GM19455 (cell line): ENCODE measurements at regions not wholly inside any gene's neighbourhood (a gene's known extent, or its start where the extent isn't known, plus 50 kb on each side); places are given as distances from the start of the nearest gene placed in this dataset.

Experiments
- ATAC-seq: cut with Tn5 transposase; IDR thresholded peaks from one replicate; pipeline ENCODE4 v1.9.1; 2021; ENCODE audit not compliant: unreplicated experiment

DNA sequence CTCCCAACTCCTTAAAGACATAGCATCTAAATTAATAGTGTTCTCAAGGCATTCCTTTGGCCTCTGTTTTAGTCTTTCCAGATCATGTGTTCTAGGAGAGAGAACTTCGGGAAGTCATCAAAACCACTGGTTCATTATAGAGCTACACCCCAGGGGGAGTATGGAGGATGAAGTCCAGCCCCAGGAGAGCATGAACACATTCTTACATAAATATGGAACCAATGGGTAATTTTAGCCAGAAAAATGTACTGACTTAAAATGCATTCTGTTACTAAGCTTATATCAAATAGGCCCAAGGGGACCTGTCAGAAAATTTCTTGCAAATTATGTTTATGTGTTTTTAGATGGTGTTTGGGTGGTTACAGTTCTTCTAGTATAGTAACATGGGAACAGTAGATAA is 165.2 kb downstream of the NTMT2 start:
- no peak for ATAC-seq

- no peak for ATAC-seq
Measured at GRCh38 chr1:170313306-170313705, 167.5 kb downstream of the NTMT2 start.

DNA sequence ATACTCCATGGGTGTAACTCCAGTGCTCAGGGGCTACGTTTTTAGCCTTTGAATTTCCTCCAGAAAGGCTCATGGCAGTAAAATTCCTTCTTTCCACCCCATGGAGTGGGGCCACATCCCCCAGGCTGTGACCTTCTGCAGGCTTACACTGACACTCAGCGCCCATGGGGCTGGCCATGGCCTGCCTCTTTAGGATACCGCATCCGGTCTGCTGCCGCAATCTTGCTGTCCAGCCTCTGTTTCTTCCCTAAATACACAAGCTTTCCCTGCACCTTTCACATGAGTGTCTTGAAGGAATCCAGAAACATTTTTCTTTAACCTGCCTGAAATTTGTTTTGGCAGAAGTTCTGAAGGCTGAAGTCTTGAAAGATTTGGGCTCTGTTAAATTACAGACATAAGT is 170.5 kb downstream of the NTMT2 start:
- no peak for ATAC-seq

GRCh38 chr1:170318141-170318540 is 172.4 kb downstream of the NTMT2 start:
- ATAC-seq, result no peak

DNA sequence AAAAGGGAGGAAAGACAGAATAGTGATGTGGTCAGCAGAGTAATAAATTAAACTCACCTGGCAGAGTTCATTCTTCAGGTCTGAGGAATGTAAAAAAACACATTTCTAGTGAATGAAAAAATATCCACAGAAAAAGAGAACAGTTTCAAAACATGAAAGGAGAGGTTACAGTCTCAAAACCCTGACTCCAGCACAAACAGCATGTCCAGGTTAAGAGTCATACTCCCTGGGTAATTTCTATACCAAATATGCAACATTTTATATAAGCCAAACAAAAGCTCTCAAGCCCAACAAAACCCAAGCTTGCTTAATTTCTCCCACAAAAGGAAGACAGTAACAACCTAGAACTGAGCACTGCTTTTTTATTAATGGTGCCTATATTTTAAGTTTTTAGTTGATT is 173.0 kb downstream of the NTMT2 start:
- ATAC-seq, result no peak

DNA sequence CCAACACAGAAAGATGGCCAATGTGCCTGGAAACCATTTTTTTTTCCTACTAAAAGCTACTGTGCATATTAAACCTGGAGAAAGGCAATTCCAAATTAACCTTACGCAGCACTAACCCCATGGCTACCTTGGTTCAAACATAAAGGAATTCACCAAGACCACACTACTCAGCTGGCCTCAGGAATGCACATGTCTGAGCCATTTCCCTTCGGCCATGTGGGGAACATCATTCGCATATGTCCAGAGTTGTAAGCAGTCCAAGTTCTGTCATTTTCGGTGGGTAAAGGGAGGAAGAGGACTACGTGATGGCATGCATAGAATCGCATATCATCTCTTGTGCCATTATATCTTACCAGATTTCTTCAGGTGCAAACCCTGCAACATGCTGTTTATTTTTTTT is 175.4 kb downstream of the NTMT2 start:
- ATAC-seq, result no peak

- ATAC-seq, result no peak
Measured at GRCh38 chr1:170326186-170326585, 180.4 kb downstream of the NTMT2 start.

DNA sequence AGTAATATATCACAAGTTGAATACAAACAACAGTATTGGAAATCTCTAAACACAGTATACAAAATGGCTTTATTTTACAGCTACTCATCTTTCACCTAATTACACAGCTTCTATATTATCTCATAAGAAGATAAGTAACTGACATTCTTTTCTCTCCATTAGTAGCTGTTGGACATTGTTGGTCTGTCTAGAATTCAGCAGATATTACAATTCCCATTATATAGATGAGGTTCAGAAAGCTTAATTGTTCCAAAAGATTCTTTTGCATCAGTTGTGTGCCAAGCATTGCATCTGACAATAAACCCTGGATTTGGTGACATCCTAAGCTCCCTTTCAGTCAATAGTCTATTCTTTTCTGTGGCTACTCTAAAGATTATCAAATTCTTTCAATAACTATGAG is 187.0 kb downstream of the NTMT2 start:
- no peak for ATAC-seq

DNA sequence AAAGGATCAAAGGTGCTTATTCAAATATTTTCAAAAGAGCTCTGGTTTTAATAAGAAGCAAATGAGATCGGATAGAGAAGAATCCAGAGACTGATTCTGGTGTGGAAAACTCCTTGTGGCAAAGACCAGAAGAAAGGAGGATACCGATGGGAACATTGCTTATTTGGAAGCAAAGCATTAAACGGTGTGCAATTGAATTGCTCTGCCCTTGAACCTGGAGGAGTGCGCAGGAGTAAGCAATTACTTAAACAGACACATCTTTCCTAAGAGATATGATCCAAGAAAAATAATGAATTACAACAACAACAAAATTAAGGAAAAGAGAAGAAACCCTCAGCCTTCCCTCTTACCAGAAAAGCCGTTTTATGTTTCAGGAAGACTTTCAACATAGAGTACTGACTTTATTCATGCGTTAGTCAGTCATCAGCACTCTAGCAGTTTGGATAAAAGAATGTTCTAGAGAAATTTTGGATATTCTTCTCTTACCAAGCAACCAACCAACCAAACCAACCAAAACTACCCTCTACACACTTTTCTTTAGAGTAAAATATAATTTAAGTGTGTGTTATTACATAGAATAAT is 191.7 kb downstream of the NTMT2 start:
- ATAC-seq, result no peak

DNA sequence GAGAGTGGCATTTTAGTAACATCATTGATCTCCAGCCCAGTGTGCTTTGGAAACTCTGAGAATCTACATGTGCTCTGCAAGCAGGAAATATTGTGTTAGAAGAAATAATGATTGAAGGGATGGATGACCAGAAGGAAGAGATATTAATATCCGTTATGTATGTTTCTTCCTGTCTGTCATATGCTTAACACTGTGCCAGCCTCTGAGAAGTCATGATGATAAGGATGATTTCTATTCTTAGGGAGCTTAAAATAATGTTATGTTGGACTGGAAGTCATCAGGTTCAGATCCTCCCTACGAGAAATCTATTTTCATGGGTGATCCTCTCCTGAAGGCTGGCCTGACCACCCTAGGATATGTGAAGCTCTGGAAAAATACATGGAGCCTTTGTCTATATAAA is 192.4 kb upstream of the GORAB start:
- ATAC-seq, result no peak

DNA sequence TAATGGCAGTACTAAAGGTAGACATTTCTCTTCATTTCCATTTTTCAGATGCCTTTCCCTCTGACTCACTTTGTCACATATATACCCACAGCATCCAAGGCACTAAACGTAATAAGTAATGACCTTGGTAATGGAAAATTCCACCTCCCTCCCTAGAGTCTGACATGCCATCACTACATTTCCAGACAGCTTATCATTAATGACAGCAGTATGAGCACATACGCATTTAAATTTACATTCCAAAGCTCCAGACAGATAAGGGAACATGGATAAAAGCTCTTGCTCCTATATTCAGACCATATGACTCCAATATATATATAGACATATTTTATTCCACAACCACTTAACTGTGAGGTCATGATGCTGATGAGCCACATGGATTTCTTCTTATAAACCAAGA is 191.7 kb upstream of the GORAB start:
- ATAC-seq, result no peak

DNA sequence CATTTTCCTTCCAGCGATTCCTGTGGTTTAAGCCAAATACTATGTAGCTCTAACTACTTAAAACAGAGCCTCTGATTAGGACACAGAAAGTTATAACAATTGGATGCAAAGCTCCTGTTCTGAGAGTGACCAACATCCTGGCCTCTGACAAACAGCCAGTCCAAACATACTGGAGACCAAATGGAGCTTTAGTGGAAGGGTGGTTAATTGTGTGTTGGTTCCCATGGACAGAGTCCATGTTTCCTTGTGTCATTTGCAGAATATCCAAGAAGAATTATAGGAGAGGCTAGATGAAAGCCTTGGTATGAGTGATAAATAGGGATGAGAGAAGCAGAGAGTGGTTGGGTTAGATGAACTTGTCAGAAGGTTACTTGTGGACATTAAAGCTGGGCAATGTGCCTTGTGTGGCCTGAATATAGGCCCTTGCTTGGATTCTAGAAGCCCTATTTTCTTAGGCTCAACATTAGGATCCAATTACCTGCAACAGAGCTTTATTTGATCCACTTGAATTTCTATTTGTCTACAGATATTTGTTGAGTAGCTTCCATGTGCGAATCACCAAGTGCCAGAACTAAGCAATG is 180.5 kb upstream of the GORAB start:
- ATAC-seq, result no peak

DNA sequence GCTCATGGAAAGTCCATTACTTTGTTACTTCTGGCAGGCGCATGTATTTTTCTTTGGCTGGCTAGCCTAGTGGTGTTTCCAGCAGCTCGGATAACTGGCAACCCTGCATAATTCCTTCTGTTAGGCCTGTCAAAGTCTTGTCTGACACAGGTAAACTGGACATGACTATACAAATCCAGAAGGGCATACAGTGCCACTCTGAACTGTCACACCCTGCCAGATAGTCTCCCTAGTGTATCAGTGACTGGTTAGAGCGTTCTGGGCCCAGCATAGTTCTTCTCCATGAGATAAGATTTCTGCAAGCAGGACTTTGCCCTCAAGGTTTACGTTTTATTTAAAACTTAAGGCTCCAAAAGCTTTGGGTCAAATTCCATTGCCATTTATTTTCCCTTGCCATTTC is 177.7 kb upstream of the GORAB start:
- no peak for ATAC-seq

DNA sequence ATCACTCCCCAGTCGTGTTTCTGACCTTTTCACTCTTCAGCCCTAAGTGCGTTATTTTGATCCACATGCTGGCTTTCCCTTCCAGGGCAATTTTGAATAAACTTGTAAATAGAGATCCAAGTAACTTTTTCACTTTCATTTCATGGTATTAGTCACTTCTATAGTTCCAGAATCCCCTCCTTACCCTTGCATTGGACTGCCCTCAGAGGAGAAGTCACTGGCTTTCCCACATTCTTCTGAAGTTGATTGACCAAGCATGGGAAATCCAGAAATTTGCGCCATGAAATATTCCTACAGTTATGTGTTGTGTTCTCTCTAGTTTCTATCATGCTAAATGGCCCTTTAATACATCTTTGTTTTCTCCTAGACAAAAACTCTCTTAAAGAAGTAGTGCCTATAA is 177.3 kb upstream of the GORAB start:
- ATAC-seq, result no peak

GRCh38 chr1:170355267-170355801 is 176.6 kb upstream of the GORAB start:
- no peak for ATAC-seq

DNA sequence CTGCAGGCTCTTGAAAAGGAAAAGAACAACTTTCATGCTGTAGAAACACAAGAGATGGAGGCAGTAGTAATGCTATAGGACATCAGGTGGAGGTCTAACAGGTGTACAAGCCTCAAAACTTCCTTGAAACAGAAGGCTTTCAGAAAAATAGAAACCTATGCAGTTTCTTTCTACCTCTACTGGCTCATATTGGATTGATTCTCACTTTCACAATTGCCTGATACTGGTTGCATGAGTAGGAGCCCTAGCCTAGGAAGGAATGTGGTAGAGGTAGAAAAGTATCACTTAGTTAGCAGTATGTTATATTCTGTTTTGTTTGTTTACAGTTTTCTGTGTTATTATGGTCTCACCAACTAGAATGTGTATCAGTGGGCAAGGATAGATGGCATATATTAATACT is 175.4 kb upstream of the GORAB start:
- ATAC-seq, result no peak

DNA sequence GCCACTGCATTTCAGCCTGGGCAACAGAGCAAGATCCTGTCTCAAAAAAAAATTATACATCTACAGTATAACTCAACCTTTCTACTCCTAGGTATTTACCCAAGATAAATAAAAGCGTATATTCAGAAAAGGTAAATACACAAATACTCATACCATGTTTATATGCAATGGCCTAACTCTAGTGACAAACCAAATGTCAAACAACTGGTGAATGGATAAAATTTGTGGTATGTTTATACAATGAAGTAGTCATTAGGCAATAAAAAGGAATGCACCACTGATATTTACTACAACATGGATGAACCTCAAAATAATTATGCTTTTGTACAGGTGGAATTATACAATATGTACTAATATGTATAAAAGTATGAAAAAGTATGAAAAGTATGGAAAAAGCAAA is 174.2 kb upstream of the GORAB start:
- ATAC-seq, result no peak

DNA sequence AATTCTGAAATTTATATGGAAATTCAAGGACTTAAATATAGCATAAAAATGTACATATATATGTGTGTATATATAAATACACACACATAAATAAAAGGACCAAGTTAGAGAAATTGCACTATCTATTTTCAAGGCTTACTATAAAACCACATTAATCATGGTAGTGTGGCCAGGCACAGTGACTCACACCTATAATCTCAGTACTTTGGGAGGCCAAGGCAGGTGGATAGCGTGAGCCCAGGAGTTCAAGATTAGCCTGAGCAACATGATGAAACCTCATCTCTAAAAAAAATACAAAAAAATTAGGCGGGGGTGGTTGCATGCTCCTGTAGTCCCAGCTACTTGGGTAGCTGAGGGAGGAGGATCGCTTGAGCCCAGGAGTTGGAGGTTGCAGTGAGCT is 171.4 kb upstream of the GORAB start:
- ATAC-seq, result no peak

- no peak for ATAC-seq
Measured at GRCh38 chr1:170365331-170365730, 166.6 kb upstream of the GORAB start.

- no peak for ATAC-seq
Measured at GRCh38 chr1:170366980-170367379, 165.0 kb upstream of the GORAB start.

DNA sequence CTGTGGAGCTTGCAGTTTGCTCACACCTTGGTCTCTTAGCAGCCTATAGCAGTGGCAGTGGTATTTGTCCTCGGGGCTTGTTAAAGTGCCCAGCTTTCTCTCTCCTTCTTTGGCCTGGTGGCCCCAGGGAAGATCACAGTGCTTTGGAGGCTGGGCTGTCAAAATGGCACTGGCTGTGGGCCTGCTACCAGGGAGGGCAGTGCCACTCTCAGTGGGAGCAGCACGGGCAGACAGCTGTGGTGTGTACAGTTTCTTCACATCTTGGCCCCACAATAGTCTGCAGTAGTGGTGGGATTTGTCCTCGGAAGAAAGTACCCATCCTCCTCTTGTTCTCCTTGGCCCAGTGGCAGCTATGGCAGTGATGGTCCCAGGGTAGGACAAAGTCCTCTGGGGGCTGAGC is 164.4 kb upstream of the GORAB start:
- ATAC-seq, result no peak

- ATAC-seq, result no peak
Measured at GRCh38 chr1:170369000-170369399, 163.0 kb upstream of the GORAB start.

GRCh38 chr1:170369417-170369816 is 162.5 kb upstream of the GORAB start:
- ATAC-seq, result no peak
